ENCODE measurements at regions not wholly inside any gene's neighbourhood (a gene's known extent, or its start where the extent isn't known, plus 50 kb on each side); places are given as distances from the start of the nearest gene placed in this dataset.

- H3K9me3 Mint-ChIP-seq (ENCODE audit: unreplicated experiment), result peaks cover 5% of the 10 kb centered on the region
- no peak overlapping the region for H3K4me3 Mint-ChIP-seq (ENCODE audit: unreplicated experiment)
- no peak for DNase-seq (ENCODE audit: extremely low spot score, unreplicated experiment)
- no peaks in the 10 kb centered on the region for H3K4me1 Mint-ChIP-seq (ENCODE audit: unreplicated experiment)
- no peak overlapping the region for H3K27ac Mint-ChIP-seq (ENCODE audit: unreplicated experiment)
- no peaks in the 10 kb centered on the region for H3K36me3 Mint-ChIP-seq (ENCODE audit: unreplicated experiment)
- TF ChIP-seq CTCF (IDR thresholded peaks at IDR 0.05), result no peak
- no peaks in the 10 kb centered on the region for H3K27me3 Mint-ChIP-seq (ENCODE audit: unreplicated experiment)
Observed at GRCh38 chr4:35105486-35105885, 1138.8 kb downstream of the ARAP2 start.

- no peak for TF ChIP-seq CTCF (IDR thresholded peaks at IDR 0.05)
- Mint-ChIP-seq H3K9me3 (ENCODE audit: unreplicated experiment) (peaks cover 5% of the 10 kb centered on the region), H3K27me3 (ENCODE audit: unreplicated experiment) (no peaks in the 10 kb centered on the region), H3K36me3 (ENCODE audit: unreplicated experiment) (no peaks in the 10 kb centered on the region), H3K4me1 (ENCODE audit: unreplicated experiment) (no peaks in the 10 kb centered on the region), H3K4me3 (ENCODE audit: unreplicated experiment) (no peak overlapping the region), H3K27ac (ENCODE audit: unreplicated experiment) (no peak overlapping the region)
- no peak for DNase-seq (ENCODE audit: extremely low spot score, unreplicated experiment)
Observed at GRCh38 chr4:35106091-35106734, 1138.1 kb downstream of the ARAP2 start.

DNA sequence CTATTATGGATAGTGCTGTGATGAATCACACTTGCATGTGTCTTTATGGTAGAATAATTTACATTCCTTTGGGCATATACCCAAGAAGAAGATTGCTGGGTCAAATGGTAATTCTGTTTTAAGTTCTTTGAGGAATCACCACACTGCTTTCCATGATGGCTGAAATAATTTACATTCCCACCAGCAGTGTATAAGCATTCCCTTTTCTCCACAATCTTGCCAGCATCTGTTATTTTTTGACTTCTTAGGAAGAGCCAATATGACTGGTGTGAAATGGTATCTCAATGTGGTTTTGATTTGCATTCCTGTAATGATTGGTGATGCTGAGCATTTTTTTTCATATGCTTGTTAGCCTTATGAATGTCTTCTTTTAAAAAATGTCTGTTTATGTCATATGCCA is 1120.2 kb downstream of the ARAP2 start:
- no peak for TF ChIP-seq CTCF (IDR thresholded peaks at IDR 0.05)
- no peak overlapping the region for H3K4me3 Mint-ChIP-seq (ENCODE audit: unreplicated experiment)
- DNase-seq (ENCODE audit: extremely low spot score, unreplicated experiment), result no peak
- peaks cover 25% of the 10 kb centered on the region for H3K9me3 Mint-ChIP-seq (ENCODE audit: unreplicated experiment)
- H3K36me3 Mint-ChIP-seq (ENCODE audit: unreplicated experiment), result peaks cover 2% of the 10 kb centered on the region
- peaks cover 2% of the 10 kb centered on the region for H3K4me1 Mint-ChIP-seq (ENCODE audit: unreplicated experiment)
- no peaks in the 10 kb centered on the region for H3K27me3 Mint-ChIP-seq (ENCODE audit: unreplicated experiment)
- peak overlapping the region; percentile 54 for H3K27ac Mint-ChIP-seq (ENCODE audit: unreplicated experiment)

DNA sequence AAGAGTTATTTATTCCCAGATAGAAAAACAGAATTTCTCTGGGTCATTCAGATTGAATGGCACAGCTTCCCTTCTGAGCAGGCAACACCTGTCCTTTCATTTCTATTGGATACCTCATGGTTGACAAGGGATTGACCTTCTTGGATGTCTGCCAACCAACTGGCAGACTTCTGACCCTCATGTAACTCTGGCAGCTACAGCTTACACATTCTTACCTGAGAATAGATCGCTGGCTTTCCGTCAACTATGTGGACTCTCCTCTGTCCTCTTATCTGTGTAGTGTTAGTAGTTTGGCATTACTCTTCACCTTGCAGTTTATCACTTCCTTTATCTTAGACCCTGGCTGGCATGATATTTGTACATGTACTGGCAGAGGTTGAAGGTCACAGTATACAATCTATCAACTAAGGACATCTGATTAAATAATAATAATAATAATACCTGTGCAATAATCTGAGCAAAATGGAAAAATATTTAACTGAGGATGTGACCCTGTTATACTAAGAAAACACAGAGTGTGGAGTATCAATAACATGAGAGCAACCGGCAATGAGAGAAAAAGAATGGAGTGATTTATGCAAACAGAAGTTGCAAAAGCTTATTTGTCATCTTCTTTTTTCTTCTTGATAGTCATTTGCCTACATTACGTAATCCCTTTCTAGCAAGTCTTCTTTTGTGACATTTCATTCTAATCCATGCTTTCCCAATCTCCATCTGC is 1118.2 kb downstream of the ARAP2 start:
- Mint-ChIP-seq H3K27me3 (ENCODE audit: unreplicated experiment) (no peaks in the 10 kb centered on the region), H3K27ac (ENCODE audit: unreplicated experiment) (no peak overlapping the region), H3K4me1 (ENCODE audit: unreplicated experiment) (peaks cover 2% of the 10 kb centered on the region), H3K9me3 (ENCODE audit: unreplicated experiment) (peaks cover 25% of the 10 kb centered on the region), H3K4me3 (ENCODE audit: unreplicated experiment) (no peak overlapping the region), H3K36me3 (ENCODE audit: unreplicated experiment) (peaks cover 2% of the 10 kb centered on the region)
- no peak for DNase-seq (ENCODE audit: extremely low spot score, unreplicated experiment)
- TF ChIP-seq CTCF (IDR thresholded peaks at IDR 0.05), result no peak

- Mint-ChIP-seq H3K4me1 (ENCODE audit: unreplicated experiment) (no peaks in the 10 kb centered on the region), H3K4me3 (ENCODE audit: unreplicated experiment) (no peak overlapping the region)
Observed at GRCh38 chr4:35138449-35138848, 1105.9 kb downstream of the ARAP2 start.

More at GRCh38 chr4:35138449-35138848, 1105.9 kb downstream of the ARAP2 start:
- Mint-ChIP-seq H3K36me3 (ENCODE audit: unreplicated experiment) (peaks cover 2% of the 10 kb centered on the region), H3K27ac (ENCODE audit: unreplicated experiment) (no peak overlapping the region), H3K9me3 (ENCODE audit: unreplicated experiment) (peaks cover 14% of the 10 kb centered on the region), H3K27me3 (ENCODE audit: unreplicated experiment) (no peaks in the 10 kb centered on the region)
- TF ChIP-seq CTCF (IDR thresholded peaks at IDR 0.05), result no peak
- no peak for DNase-seq (ENCODE audit: extremely low spot score, unreplicated experiment)
